AG04450 (cell line): ENCODE measurements at regions not wholly inside any gene's neighbourhood (a gene's known extent, or its start where the extent isn't known, plus 50 kb on each side); places are given as distances from the start of the nearest gene placed in this dataset.

Source experiments
- CTCF ChIA-PET: fragments of 300-600, 350-600 bp; formaldehyde crosslinking; extraction: SDS; loops from one replicate; lab custom pipeline; 2022; ENCODE audit warnings: antibody characterized with exemption, inconsistent platforms; lab: Charles Lee
- POLR2A ChIA-PET: fragments of 350-600 bp; formaldehyde crosslinking; extraction: SDS; loops from one replicate; lab custom pipeline; 2021; ENCODE audit warnings: antibody characterized with exemption, inconsistent platforms; lab: Yijun Ruan, JAX
- DNase-seq: peaks from one replicate; pipeline ENCODE4 v3.0.0-alpha.2; 2011; ENCODE audit warnings: low read depth, low spot score
- H3K27ac ChIP-seq: one replicate; pipeline ENCODE4 v1.5.1; 2012; ENCODE audit warnings: low read depth, low read length, control low read depth
- H3K27me3 ChIP-seq: one replicate; pipeline ENCODE4 v1.6.0; 2012; ENCODE audit warnings: low read length; ENCODE audit not compliant: control insufficient read depth, insufficient read depth
- H3K4me3 ChIP-seq: 2 replicates; pipeline ENCODE4 v1.5.1; 2011; ENCODE audit warnings: mild to moderate bottlenecking, low read depth, low read length, control low read depth
- H3K9me3 ChIP-seq: 2 replicates; pipeline ENCODE4 v1.5.1; 2012; ENCODE audit warnings: low read length; ENCODE audit not compliant: control insufficient read depth, insufficient read depth
- TF ChIP-seq, protein P1 (sequence below): IDR thresholded peaks from 2 replicates; pipeline ENCODE4 v1.5.1; 2011; ENCODE audit warnings: low read depth, low read length, control low read depth, inconsistent platforms

DNA sequence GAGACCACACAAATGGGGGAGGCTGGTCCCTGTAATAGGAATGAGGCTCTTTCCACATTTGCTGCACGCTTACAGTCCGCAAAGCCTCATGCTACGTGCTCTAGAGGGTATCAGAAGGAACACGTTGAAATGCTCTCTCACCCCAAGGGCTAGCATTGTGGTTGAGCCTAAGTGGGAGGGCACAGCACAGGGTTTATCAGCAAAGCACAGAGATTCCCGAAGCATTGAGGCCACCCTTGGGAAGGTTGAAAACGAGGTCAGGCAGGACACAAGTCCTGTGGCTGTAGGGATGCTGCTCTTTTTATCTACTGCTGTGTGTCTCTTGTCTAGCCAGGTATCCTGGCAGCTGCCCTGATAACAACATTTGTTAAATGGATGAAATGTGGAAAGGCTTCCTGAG, 378.3 kb downstream of the EN1 start:
- Histone ChIP-seq H3K27ac (no peak overlapping the region), H3K9me3 (no peaks in the 10 kb centered on the region), H3K4me3 (no peak overlapping the region), H3K27me3 (no peaks in the 10 kb centered on the region)
- no peak for DNase-seq
- TF ChIP-seq, protein P1, sequence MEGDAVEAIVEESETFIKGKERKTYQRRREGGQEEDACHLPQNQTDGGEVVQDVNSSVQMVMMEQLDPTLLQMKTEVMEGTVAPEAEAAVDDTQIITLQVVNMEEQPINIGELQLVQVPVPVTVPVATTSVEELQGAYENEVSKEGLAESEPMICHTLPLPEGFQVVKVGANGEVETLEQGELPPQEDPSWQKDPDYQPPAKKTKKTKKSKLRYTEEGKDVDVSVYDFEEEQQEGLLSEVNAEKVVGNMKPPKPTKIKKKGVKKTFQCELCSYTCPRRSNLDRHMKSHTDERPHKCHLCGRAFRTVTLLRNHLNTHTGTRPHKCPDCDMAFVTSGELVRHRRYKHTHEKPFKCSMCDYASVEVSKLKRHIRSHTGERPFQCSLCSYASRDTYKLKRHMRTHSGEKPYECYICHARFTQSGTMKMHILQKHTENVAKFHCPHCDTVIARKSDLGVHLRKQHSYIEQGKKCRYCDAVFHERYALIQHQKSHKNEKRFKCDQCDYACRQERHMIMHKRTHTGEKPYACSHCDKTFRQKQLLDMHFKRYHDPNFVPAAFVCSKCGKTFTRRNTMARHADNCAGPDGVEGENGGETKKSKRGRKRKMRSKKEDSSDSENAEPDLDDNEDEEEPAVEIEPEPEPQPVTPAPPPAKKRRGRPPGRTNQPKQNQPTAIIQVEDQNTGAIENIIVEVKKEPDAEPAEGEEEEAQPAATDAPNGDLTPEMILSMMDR, result no peak
- ChIA-PET CTCF (no interaction called here), POLR2A (no interaction called here)

DNA sequence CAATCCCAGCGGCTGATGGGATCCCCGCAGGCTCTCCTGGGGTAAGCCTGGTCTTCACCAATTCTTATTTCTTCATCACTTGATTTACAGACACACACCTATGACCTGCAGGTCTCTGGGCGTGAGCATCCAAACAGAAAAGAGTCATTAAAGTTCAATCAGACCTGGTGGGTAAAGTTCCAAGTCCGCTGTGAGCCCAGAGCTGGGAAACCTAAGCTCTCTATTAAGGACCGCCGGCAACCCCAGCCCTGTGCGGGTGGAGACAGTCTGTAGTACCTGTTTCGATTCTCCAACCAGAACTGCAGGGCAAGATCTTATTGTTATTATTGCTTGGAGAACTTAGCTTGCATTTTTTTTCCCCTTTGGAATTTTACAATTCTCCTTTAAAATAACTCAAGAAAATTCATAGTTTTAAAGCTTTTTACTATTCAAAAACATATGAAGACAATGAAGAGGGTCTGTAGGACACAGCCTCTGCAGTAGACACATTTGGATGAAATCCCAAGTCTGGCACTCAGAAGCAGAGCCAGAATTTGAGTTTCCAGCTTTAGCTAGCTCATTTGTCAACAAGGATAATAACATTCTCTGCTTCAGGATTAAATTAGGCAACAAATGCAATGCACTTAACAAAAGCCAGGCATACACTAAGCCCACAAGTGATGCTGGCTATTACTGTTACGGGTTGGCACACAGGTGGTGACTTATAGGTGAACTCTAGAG, 376.4 kb downstream of the INSIG2 start:
- no peak overlapping the region for H3K27ac ChIP-seq
- TF ChIP-seq, protein P1, result no peak
- POLR2A ChIA-PET, result no interaction called here
- H3K27me3 ChIP-seq, result no peaks in the 10 kb centered on the region
- CTCF ChIA-PET, result no interaction called here
- no peaks in the 10 kb centered on the region for H3K9me3 ChIP-seq
- no peak for DNase-seq
- no peak overlapping the region for H3K4me3 ChIP-seq

DNA sequence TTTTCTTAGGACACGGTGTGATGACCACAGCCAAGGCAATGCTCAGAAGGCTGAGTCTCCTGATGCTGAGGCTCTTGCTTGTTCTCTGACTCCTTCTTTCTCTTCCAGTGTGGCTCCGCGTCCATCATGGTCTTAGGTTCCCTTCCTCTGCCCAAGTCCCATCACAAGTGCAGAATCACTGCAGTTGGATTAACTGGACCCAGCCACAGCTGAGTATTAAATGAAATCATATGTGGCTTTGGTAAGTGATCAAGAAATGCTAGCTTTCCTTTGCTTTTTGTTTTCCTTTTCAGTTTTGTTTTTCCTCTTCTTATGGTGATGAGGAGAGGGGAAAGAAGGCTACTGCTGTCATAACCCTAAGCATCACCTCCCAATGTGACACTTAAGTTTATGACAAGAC, 375.8 kb downstream of the INSIG2 start:
- CTCF ChIA-PET, result no interaction called here
- Histone ChIP-seq H3K27me3 (no peaks in the 10 kb centered on the region), H3K27ac (no peak overlapping the region), H3K9me3 (no peaks in the 10 kb centered on the region), H3K4me3 (no peak overlapping the region)
- TF ChIP-seq, protein P1, result no peak
- DNase-seq, result no peak
- POLR2A ChIA-PET, result no interaction called here

DNA sequence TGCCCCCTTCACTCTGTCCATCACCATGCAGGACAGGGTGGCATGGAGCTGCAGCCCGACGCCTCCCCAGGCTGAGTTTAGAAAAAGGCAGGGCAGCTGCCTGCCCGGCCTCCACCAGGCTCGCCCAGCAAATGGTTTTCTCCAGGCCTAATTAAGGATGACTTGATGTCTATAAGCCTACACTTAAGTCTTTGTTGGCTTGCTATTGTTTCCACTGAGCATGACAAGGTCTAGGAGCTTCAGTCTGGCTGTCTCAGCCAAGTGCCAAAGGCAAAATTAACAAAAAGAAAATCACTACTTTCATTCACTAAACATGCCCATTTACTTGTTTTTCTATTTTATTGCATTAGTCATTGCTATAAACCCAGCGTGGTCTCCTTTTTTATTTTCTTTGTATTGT, 372.2 kb downstream of the INSIG2 start:
- H3K27me3 ChIP-seq, result peaks cover 3% of the 10 kb centered on the region
- ChIA-PET CTCF (no interaction called here), POLR2A (no interaction called here)
- TF ChIP-seq, protein P1, result no peak
- no peaks in the 10 kb centered on the region for H3K9me3 ChIP-seq
- no peak overlapping the region for H3K4me3 ChIP-seq
- H3K27ac ChIP-seq, result no peak overlapping the region
- no peak for DNase-seq

DNA sequence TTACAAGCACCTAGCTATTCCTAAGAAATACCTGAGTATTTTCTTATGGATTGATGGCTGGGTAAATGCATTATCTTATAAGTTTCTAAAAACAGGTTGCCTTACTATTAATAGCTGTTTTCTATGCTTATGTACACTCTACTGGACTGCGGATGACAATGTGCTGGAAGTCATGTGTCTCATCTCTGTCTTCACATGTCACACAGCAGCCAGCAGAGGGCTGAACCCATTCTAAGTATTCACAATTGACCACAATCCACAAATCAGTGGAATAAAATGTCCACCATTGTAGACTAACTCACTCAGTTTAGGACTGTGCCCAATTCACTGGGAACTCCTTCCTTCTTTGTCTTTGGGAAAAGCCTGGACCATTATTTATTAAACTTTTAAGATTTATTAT, 371.2 kb downstream of the INSIG2 start:
- Histone ChIP-seq H3K9me3 (no peaks in the 10 kb centered on the region), H3K27me3 (peaks cover 3% of the 10 kb centered on the region), H3K4me3 (no peak overlapping the region), H3K27ac (no peak overlapping the region)
- no peak for DNase-seq
- POLR2A ChIA-PET, result no interaction called here
- TF ChIP-seq, protein P1, result no peak
- CTCF ChIA-PET, result no interaction called here
